ENCODE measurements at regions not wholly inside any gene's neighbourhood (a gene's known extent, or its start where the extent isn't known, plus 50 kb on each side); places are given as distances from the start of the nearest gene placed in this dataset.

- no peak for TF ChIP-seq POLR2A (IDR thresholded peaks at IDR 0.05)
- TF ChIP-seq CTCF (IDR thresholded peaks at IDR 0.05), result no peak
Observed at GRCh38 chr7:138395763-138396162, 64.3 kb upstream of the TRIM24 start.
